ENCODE measurements at regions not wholly inside any gene's neighbourhood (a gene's known extent, or its start where the extent isn't known, plus 50 kb on each side); places are given as distances from the start of the nearest gene placed in this dataset.
"Not testable (repeated sequence)": the region's sequence is repeated elsewhere in the genome, so short reads cannot be mapped to it uniquely, and the experiment has no call there.

DNA sequence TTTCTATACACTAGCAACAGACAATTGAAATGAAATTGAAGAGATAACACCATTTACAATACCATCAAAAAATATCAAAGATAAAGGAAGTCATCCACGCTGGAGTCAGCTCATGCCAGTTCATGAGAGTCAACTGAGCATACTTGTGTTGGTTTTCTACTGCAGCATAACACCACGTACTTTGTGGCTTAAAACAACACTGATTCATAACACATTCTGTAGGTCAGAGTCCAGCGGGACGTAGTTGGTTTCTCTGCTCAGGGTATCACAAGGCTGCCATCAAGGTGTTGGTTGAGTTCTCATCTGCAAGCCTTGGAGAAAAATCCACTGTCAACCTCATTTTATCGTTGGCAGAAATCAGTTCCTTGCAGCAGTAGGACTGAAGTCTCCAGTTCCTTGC, 84.2 kb downstream of the TEX51 start:
- no peaks in the 10 kb centered on the region for H3K36me3 ChIP-seq
- no peaks in the 10 kb centered on the region for H3K4me1 ChIP-seq
- H3K4me3 ChIP-seq: no peak overlapping the region
- H3K9me3 ChIP-seq: no peaks in the 10 kb centered on the region
- no peak for DNase-seq (ENCODE audit: low spot score)
- H3K27ac ChIP-seq: no peak overlapping the region
- TF ChIP-seq, protein P1, sequence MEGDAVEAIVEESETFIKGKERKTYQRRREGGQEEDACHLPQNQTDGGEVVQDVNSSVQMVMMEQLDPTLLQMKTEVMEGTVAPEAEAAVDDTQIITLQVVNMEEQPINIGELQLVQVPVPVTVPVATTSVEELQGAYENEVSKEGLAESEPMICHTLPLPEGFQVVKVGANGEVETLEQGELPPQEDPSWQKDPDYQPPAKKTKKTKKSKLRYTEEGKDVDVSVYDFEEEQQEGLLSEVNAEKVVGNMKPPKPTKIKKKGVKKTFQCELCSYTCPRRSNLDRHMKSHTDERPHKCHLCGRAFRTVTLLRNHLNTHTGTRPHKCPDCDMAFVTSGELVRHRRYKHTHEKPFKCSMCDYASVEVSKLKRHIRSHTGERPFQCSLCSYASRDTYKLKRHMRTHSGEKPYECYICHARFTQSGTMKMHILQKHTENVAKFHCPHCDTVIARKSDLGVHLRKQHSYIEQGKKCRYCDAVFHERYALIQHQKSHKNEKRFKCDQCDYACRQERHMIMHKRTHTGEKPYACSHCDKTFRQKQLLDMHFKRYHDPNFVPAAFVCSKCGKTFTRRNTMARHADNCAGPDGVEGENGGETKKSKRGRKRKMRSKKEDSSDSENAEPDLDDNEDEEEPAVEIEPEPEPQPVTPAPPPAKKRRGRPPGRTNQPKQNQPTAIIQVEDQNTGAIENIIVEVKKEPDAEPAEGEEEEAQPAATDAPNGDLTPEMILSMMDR (IDR thresholded peaks at IDR 0.05): no peak
- H3K27me3 ChIP-seq: no peaks in the 10 kb centered on the region

DNA sequence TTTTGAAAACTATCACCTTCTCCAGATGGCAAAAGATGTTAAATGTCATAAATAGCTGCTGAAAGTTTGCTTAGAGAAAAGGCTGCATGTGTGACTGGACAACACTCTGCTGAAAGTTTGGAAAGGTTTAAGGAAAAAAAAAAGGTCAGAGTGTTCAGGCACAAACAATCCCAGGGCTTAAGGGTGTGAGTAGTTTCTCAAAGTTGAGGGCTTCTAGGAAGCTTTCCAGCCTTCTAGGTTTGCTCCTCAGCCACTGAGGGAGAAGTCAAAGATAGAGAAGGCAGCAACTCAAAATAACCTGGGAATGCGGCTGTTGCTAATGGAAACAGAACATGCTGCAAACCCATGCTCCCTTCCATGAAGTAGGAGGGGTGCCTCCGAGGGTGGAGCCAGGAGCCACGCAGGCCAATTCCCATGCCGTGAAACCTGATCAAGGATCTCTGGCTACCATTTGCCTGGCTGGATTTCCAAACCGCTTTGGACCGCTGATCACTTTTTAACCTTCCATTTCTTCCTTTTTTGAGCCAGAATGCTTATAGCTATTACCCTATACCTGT, 88.0 kb downstream of the TEX51 start:
- no peak for DNase-seq (ENCODE audit: low spot score)
- H3K27ac ChIP-seq: no peak overlapping the region
- no peaks in the 10 kb centered on the region for H3K9me3 ChIP-seq
- H3K4me3 ChIP-seq: no peak overlapping the region
- H3K36me3 ChIP-seq: no peaks in the 10 kb centered on the region
- no peaks in the 10 kb centered on the region for H3K27me3 ChIP-seq
- no peaks in the 10 kb centered on the region for H3K4me1 ChIP-seq
- TF ChIP-seq, protein P1 (IDR thresholded peaks at IDR 0.05): no peak

DNA sequence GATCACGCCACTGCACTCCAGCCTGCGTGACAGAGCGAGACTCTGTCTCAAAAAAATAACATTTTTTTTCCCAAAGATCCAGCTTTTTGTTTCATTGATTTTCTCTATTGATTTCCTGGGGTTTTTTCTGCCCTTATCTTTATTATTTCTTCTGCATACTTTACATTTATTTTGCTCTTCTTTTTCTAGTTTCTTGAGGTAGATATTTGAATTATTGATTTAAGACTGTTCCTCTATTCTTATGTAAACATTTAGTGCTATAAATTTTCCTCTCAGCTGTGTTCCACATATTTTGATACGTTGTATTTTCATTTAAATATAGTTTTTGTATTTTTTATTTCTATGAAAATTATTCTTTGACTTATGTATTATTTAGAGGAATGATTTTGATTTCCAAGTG, 89.8 kb downstream of the TEX51 start:
- TF ChIP-seq, protein P1 (IDR thresholded peaks at IDR 0.05): no peak
- Histone ChIP-seq H3K36me3 (no peaks in the 10 kb centered on the region), H3K27me3 (no peaks in the 10 kb centered on the region), H3K9me3 (no peaks in the 10 kb centered on the region), H3K4me3 (no peak overlapping the region), H3K4me1 (no peaks in the 10 kb centered on the region), H3K27ac (no peak overlapping the region)
- DNase-seq (ENCODE audit: low spot score): no peak

DNA sequence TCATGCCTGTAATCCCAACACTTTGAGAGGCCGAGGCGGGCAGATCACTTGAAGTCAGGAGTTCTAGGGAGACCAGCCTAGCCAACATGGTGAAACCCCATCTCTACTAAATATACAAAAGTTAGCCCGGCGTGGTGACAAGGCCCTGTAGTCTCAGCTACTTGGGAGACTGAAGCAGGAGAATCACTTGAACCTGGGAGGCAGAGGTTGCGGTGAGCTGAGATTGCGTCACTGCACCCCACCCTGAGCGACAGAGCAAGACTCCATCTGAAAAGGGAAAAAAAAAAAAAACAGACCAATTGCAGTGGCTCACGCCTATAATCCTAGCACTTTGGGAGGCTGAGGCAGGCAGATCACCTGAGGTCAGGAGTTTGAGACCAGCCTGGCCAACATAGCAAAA, 90.4 kb downstream of the TEX51 start:
- H3K4me1 ChIP-seq; DNase-seq (ENCODE audit: low spot score); H3K4me3 ChIP-seq; H3K9me3 ChIP-seq; H3K27ac ChIP-seq; H3K36me3 ChIP-seq; H3K27me3 ChIP-seq: not testable (repeated sequence)

DNA sequence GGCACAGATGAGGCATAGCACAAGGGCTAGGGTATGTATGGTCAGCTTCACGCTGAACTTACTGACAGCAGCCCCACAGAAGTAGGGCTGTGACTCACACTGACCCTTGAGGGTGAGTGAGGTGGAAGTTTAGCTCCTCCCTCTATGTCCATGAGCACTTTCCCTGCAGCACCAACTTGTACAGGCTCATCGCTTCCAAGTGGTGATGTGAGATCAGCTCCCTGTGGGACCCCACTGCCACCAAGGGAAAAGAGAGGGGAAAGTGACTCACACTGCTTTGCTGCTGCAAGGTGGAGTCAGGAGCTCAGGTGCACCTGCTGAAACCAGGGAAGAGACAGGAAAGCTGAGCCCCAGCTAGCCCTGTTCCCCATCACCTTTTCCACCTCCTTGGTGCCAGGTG, 91.5 kb downstream of the TEX51 start:
- DNase-seq (ENCODE audit: low spot score): no peak
- Histone ChIP-seq H3K27ac (no peak overlapping the region), H3K9me3 (no peaks in the 10 kb centered on the region), H3K27me3 (no peaks in the 10 kb centered on the region), H3K4me3 (no peak overlapping the region), H3K4me1 (no peaks in the 10 kb centered on the region), H3K36me3 (no peaks in the 10 kb centered on the region)
- TF ChIP-seq, protein P1 (IDR thresholded peaks at IDR 0.05): no peak

DNA sequence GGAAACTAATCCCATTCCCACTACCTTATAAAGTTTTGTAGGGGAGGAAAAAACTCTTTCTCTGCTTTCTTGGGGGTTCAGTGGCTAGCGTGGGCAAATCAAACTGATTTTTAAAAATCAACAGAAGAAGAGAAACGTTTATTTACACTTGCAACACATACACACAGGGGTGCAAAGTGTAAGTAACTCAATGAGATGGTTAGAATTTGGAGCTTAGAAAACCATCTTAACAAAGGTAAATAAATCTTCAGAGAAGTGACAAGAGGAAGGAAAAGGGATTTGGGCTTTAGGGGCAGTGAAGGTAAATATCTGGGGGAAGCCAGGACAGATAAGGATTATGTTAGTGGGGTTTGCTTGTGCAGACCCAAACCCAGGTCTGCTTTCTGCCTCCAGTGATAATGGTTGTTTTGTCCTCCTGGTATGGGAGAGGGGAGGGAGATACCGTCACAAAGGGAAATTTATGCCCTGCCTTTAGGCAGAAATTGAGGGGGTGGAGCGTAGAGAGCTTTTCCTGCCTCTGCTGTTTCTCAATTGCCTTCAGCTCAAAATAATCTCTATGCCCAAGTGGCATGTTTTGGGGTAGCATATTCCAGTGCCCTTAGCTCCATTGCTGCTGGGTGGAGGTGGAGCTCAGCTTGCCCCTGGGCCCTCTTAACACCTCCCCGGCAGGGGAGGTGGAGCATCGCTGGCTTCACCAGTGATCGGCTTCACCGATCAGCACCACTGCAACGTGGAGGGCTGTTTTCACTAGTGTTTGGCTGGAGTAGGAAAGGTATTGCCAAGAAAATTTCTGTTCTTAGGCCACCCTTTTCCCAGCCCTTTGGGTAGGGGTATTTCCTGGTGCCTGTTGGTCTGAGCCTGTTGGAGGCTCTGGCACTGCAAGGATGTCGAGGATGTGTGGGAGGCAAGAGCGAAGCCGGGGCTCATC, 92.2 kb downstream of the TEX51 start:
- H3K27me3 ChIP-seq: no peaks in the 10 kb centered on the region
- no peaks in the 10 kb centered on the region for H3K9me3 ChIP-seq
- no peaks in the 10 kb centered on the region for H3K36me3 ChIP-seq
- no peak overlapping the region for H3K27ac ChIP-seq
- TF ChIP-seq, protein P1 (IDR thresholded peaks at IDR 0.05): no peak
- no peak for DNase-seq (ENCODE audit: low spot score)
- H3K4me1 ChIP-seq: no peaks in the 10 kb centered on the region
- no peak overlapping the region for H3K4me3 ChIP-seq

All from right atrium auricular region (tissue), 2 donors.